GM21717 (cell line): ENCODE measurements at regions not wholly inside any gene's neighbourhood (a gene's known extent, or its start where the extent isn't known, plus 50 kb on each side); places are given as distances from the start of the nearest gene placed in this dataset.
"Not testable (repeated sequence)": the region's sequence is repeated elsewhere in the genome, so short reads cannot be mapped to it uniquely, and the experiment has no call there.

ENCODE experiments used
- ATAC-seq: cut with Tn5 transposase; IDR thresholded peaks from one replicate; pipeline ENCODE4 v1.9.1; 2021; ENCODE audit warnings: mild to moderate bottlenecking, moderate library complexity; ENCODE audit not compliant: unreplicated experiment

DNA sequence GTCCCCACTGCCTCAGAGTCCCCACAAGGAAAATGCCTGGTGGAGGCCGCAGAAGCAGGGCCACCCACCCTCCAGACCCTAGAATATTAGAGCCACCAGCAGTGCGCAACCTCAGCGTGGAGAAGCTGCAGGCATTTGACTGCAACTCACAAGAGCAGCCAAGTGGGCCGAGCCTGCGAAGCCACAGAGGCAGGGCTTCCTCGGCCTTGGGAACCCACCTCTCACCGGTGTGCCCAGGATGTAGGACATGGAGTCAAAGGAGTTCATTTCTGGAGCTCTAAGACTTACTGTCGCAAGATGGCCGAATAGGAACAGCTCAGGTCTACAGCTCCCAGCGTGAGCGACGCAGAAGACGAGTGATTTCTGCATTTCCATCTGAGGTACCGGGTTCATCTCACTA lies 397.9 kb upstream of the PIK3R1 start:
- no peak for ATAC-seq

DNA sequence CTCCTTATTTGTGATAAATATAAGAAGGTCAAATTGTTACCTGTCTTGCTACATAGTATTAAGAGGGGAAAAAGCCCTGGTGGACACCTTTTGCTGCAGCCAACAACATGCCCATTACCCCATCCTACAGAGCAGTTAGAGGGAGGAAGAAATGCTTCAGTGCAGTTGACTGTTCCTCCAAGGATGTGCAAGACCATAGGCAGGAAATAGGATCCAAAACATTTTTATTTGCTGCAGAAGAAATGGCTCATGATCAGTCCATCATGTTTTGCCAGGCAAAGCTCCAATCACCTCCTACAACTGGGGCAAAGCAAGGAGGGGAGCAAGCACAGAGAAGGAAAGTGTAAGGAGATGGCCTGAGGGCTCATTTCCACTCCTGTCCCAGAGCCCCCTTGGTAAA lies 399.1 kb upstream of the PIK3R1 start:
- ATAC-seq = no peak

DNA sequence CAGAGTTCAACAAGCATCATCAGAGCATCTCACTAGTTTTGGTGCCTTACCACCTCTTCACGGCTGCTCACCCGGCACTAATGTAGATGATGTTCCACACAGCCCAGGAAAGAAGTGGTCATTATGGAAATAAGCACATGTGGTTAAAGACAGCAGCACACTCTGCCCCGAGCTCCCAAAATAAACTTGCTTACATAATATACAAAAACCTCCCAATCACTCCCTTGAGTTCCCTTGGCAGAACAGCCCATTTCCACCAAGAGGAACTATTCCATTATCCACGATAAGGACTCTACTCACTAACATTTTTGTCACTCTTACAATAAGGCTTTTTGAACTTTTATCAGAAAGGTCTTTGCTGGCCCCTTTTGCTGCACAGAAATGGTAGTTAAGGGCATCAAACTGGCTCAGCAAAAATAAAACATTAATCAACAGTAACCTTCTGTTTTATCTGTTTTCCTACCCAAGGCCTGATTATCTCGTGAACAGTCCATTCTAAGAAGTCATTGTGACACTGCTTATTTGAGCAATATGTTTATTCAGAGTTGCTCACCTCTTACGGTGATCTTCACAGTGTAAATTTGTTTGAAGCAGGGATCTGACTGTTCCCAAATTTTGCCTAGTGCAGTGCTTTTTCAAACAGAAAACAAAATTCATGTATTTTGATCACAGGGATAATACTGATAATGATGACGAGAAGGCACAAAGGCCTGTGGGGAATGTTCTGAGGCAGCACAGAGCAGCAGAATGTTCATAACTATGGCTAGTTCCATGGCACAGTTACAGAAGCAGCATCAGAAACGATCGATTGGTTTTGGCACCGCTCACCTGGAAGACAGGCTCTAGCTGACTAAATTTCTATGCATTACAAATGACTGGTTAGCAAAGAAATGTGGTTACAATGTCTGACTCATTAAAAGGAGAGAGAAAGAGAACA lies 399.8 kb upstream of the PIK3R1 start:
- no peak for ATAC-seq

DNA sequence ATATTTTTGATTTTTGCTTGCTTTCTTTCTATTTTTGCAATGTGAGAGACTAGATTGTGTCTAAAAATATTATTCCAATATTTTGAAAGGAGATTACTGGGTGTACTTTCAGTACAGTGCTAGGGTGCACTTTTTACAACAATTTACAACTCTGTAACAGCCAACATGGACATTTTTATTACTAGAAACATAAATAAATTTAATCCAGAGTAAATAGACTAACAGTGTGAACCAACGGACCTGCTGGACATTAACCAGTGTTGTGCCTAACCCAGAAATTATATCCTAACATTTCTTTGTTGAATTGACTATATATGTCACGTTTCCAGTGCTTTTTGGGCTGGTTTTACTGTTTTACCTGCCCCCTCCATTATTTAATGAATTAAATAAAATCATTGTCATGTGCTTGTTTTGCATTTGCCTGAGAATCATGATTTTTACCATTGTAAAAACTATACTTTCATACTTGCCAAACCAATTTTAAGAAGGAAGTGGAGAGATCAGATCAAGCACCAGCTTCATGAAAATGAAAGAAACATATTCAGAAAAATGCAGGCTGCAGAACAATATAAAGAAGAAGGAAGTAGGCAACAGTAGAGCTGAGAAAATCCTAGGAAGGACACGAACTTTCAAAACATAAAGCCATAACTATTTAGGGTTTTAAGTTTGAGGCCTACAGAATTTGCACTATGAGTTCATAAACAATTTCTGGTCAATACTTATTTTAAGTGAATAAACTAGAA lies 400.8 kb upstream of the PIK3R1 start:
- ATAC-seq = no peak

DNA sequence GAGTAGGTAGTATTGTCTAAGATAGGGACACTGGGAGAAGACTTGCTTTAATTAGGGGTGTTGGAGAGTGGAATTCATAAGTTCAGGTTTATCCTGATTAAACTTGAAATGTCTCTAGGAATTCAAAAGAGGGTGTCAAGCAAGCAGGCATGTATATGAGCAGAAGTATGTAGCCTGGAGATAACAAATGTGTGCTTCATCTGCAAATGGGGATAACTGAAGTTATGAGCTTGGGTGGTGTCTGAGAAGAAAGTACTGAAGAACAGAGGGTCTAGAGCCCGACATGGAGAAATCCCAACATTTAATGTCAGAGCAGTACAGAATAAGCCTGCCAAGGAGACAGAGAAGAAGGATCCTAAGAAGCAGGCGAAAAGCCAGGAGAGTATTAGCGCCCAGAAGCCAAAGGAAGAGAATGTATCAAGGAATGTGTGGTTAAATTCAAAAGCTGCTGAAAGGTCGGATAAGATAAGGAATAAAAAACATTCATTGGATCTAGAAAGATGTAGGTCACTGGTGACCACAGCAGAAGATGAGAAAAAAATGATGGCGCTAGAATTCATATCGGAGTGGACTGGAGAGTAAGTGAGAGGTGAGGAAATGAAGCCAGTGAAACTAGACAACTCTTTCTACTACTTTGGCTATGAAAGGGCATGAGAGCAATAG lies 401.5 kb upstream of the PIK3R1 start:
- ATAC-seq = no peak

DNA sequence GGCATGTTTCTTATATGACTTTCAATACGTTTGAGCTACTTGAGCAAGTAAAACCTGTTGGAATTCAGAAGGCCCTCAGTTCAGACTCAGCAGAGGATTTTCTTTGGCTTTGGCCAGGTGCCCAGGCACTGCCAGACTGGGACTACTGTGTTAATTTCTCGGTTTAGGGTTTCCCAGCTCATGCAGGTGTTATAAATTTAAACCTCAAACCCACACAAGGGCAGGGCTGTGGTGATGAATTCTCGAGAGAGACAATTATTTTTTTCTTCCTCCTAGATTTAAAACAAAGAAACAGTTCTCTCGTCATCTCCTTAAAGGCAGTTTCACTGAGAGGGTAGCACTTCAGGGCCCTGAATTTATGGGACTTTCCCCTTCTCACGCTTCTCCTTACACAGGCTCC lies 406.0 kb upstream of the PIK3R1 start:
- peak; percentile 39 for ATAC-seq

DNA sequence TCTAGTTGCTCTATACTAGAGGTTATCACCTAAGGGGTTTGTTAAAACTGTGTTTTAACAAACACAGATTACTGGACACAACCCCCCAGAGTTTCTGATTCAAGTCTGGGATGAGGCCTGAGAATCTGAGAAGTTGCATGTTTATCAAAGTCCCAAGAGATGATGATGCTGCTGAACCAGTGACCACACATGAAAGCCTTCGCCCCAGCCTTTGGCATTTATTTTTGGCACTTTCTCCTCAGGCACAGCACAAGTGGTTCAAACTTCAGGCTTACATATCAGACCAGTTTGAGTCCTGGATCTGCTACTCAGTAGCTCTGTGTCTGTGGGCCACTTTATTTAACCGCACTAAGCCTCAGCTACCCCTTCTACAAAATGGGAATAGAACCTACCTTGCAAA lies 407.2 kb upstream of the PIK3R1 start:
- no peak for ATAC-seq

DNA sequence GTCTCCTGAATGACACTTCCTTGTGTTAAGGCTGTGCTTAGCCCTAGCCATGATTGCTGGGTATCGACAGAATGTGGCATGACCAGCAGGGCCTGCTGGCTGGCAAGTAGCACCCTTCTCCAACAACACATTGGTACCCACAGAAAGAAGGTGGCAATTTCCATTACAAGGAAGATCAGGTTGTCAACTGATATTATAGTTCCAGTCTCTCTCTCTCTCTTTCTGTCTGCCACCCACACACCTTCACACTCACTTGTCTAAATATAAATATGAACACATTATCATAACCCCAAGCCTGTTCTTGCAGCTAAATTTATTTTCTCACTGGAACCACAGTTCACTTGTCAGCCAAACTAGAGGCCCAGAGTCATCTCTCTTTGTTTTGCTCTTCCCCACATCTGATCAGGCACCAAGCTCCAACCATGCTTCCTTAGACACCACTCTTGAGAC lies 408.1 kb upstream of the PIK3R1 start:
- no peak for ATAC-seq

DNA sequence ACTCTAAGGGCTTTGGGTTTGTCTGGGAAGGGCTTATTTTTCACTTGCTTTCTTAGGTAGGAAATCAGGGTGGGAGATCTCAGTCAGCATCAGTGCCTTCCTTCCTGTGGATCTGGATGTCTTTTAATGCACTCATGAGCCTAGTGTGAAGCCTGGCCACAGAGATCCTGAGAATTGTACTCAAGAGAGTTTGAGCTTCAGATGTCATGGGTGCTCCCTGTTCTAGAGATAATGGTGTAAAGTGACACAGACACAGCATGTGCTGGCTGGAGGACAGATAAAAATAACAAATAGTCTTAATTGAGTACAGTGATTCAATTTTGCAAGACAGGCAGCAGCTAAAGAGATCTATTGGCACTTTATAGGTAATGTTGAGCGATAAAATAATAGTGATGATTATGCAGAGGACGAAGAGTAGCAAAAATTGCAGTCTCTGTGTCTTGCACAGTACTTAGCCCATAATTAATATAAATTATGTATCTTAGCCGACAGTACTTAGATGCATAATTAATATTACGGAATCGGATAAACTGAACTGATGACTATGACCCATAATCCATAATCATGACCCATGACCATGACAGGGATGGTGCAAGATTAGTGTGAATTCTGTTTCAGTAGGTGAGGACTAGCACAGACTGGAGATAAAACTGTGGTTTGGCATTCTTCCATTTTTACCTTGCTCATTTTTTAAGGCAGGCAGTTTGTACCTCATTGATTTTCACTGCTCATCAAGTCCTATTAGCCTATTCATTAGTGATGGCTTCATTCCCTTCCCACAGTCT lies 408.7 kb upstream of the PIK3R1 start:
- ATAC-seq = no peak

DNA sequence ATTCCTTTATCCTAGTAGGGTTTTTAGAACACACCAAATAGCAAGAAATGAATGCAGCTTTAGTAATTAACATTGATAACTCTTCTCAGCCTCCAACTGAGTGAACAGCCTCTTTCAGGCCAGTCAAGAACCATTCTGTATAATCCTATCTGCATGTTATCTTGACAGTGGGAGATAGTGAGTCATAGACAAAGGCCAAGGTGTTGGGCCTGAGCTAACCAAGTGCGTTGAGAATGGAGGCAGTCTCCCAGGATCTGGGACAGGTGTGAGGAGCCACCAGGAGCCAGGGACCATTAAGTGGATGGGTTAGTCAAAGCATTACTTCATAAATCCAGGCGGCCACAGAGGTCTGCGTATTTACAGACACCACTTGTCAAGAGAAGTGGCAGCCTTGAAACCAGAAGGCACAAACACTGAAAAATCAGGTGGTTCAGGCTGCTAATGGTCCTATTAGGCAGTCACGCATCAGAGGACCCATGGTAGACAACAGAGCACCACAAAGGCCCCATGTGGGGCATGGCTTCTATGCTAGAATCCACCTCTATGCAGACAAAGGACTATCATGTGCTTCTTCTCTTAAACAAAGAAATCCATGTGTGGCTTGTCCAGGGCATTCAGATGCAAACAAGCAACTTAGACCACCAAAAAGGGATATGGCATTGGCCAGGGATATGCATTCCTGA lies 409.7 kb upstream of the PIK3R1 start:
- ATAC-seq = no peak

DNA sequence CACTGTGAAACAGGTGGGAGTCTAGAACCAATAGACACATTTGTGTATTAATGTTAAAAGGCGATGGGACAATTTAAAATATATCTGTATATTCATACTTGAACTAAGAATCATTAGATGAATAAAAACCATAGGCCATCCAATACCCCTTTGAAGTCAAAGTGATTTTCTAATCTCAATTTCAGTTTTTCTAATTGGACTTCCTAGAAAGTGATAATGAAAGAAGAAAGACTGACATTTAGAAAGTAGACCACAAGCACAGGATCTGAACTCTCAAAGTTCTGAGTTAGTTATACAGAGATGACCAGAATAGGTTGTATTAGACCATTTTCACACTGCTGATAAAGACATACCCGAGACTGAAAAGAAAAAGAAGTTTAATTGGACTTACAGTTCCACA lies 412.8 kb upstream of the PIK3R1 start:
- peak; percentile 68 for ATAC-seq

DNA sequence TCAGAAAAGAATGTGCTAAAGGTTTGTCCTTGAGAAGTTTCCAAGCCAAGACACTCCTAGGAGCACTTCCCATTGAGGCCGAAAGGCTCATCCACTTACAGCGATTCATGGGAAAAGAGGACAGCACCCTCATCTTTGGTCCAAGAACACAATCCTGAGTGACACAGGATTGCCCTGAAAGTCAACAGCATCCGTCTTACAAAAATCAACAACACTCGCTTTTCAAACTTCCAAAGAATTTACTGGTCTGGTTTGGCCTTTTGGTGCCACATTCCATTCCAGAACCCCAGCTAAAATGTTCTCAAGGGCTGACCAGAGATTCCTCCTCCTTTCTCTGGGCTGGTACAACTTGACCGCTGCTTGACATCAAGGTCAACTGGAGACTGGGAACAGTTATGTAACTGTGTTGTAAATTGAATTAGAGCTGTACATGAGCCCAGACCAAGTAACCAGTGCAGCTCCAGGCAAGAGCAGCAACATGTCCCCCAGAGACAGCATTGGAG lies 415.8 kb upstream of the PIK3R1 start:
- no peak for ATAC-seq

DNA sequence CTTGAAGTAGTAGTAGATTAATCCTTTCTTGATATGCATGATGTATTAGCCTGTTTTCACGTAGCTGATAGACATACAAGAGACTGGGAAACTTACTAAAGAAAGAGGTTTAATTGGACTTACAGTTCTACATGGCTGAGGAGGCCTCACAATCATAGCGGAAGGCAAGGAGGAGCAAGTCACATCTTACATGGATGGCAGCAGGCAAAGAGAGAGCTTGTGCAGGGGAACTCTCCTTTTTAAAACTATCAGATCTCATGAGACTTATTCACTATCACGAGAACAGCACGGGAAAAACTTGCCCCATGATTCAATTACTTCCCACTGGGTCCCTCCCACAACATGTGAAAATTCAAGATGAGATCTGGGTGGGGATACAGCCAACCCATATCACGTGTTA lies 417.1 kb upstream of the PIK3R1 start:
- ATAC-seq = not testable (repeated sequence)

DNA sequence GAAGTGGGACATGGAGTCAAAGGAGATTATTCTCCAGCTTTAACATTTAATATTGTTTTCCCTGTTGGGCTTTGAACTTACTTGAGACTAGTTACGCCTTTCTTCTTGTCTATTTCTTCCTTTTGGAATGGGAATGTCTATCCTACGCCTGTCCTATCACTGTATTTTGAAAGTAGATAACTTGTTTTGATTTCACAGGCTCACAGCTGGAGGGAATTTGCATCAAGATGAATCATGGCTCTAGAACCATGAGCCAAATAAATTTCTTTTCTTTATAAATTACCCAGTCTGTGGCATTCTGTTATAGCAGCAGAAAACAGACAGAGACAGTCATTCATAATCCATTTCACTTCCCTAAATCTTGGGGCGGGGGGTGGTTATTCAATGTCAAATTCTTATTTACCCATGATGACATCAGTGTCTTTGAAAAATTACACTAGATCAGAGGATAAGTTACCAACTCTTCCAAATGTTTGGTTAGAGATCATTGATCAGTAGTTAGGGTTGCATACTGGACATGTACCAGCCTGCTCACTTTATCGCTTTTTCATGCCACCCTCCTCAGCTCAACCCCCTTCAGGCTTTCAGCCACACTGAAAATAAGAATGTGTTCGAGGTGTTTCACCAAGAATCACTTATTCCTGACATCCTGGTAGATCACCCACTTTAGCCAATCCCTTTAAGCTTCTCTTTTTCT lies 419.6 kb upstream of the PIK3R1 start:
- no peak for ATAC-seq

DNA sequence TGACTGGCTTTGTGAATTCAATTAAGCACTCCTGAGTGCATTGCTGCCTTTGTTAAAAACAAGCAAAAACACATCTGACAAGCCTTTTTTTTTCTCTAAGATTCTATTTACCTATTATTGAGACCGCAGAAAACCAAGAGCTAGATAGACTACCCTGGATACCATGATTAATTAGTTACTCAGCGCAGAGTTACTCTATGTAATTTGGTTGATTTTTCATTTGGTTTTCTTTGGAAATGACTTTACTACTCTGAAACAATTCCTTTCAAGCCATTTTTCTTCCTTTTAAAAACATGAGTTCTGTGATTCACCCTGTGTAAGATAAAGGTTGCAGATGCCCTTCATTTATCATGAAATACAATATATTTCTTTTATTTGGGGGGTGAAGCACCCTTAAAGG lies 421.6 kb upstream of the PIK3R1 start:
- no peak for ATAC-seq

DNA sequence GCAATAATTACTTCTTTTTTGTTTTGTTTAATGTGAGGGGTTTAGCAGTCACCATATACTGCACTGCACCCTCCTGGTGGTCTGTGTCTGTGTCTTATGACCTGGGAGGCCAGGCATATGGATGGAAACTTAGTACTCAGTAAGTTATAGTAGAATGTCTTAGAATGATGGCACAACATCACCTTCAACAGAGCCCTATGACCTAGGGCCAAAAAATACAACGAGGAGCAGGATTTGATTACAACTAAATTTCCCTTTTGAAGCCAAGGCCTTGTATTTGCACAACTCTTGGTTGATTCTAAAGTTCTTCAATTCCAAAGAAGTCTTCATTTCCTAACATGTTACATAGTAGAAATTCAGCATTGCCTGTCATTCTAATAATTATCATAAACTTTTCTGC lies 422.1 kb upstream of the PIK3R1 start:
- no peak for ATAC-seq

DNA sequence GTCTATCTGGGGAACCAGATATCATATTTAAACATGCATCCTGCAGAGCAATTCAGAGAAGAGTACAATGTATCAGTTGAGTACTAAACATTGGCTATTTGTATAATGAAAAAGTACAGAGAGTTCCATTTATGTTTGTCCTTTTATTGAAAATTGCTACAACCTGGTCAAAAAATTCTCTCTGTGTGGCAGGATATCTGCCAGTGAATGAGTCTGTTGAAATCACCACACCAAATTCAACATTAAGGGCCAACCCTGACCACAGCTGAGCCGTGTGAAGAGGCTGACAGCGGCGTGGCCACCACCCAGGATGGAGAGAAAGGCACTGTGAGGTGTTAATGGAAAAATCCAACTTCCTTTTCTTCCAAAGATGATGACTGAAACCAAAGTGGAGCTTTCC lies 422.7 kb upstream of the PIK3R1 start:
- no peak for ATAC-seq

DNA sequence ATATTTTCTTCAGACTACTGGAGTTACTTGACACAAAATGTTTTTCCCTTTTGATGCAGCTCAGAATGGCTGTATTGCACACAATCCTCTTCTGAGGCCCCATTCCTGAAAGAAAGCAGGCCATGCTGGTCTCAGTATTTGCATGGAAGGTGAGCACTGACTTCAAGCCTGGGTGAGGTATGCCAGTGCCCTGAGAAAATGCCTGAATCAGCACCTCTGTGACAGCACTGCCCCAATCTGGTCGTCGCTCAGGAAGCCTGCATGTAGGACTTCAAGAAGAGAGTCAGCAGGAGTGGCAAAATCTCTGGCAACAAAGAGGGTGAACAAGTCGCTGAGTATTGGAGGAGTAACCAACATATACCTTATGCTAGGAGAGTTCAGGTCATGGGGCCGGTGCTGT lies 425.2 kb upstream of the PIK3R1 start:
- no peak for ATAC-seq

DNA sequence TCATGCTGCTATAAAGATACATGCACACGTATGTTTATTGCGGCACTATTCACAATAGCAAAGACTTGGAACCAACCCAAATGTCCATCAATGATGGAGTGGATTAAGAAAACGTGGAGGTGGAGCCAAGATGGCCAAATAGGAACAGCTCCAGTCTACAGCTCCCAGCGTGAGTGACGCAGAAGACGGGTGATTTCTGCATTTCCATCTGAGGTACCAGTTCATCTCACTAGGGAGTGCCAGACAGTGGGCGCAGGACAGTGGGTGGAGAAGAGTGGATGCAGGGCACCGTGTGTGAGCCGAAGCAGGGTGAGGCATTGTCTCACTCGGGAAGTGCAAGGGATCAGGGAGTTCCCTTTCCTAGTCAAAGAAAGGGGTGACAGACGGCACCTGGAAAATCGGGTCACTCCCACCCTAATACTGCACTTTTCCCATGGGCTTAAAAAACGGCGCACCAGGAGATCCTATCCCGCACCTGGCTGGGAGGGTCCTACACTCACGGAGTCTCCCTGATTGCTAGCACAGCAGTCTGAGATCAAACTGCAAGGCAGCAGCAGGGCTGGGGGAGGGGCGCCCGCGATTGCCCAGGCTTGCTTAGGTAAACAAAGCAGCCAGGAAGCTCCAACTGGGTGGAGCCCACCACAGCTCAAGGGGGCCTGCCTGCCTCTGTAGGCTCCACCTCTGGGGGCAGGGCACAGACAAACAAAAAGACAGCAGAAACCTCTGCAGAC lies 435.5 kb upstream of the PIK3R1 start:
- ATAC-seq = not testable (repeated sequence)
